ENCODE measurements at regions not wholly inside any gene's neighbourhood (a gene's known extent, or its start where the extent isn't known, plus 50 kb on each side); places are given as distances from the start of the nearest gene placed in this dataset. TPM values are rescaled to one million over a fixed set of nuclear protein-coding genes. Genes with fewer than 3 reads are reported as not detected.
A peak's percentile ranks its signal among the peaks of the same experiment; 100 is the strongest.
"Not testable (repeated sequence)": the region's sequence is repeated elsewhere in the genome, so short reads cannot be mapped to it uniquely, and the experiment has no call there.

GRCh38 chr5:127213231-127213630, 77.4 kb upstream of the MEGF10 start:
- no peak for DNase-seq (ENCODE audit: low read depth)

- no peak for DNase-seq (ENCODE audit: low read depth)
These were observed 74.5 kb upstream of the MEGF10 start for GRCh38 chr5:127216143-127216542.

- peak; percentile 8 for DNase-seq (ENCODE audit: low read depth)
These were observed 73.5 kb upstream of the MEGF10 start for GRCh38 chr5:127216898-127217675.

- DNase-seq (ENCODE audit: low read depth): not testable (repeated sequence)
These were observed 68.7 kb upstream of the MEGF10 start for GRCh38 chr5:127221936-127222335.

- not testable (repeated sequence) for DNase-seq (ENCODE audit: low read depth)
These were observed 67.9 kb upstream of the MEGF10 start for GRCh38 chr5:127222571-127223156.

GRCh38 chr5:127223256-127223974, 67.2 kb upstream of the MEGF10 start:
- no peak for DNase-seq (ENCODE audit: low read depth)

GRCh38 chr5:127227881-127228280, 62.7 kb upstream of the MEGF10 start:
- DNase-seq (ENCODE audit: low read depth): no peak

GRCh38 chr5:127228540-127229184, 61.9 kb upstream of the MEGF10 start:
- DNase-seq (ENCODE audit: low read depth): no peak

GRCh38 chr5:127229185-127229889, 61.3 kb upstream of the MEGF10 start:
- no peak for DNase-seq (ENCODE audit: low read depth)

- no peak for DNase-seq (ENCODE audit: low read depth)
These were observed 59.5 kb upstream of the MEGF10 start for GRCh38 chr5:127231118-127231517.

GRCh38 chr5:127233590-127233989, 57.0 kb upstream of the MEGF10 start:
- DNase-seq (ENCODE audit: low read depth): no peak

- no peak for DNase-seq (ENCODE audit: low read depth)
These were observed 55.5 kb upstream of the MEGF10 start for GRCh38 chr5:127235136-127235535.

- no peak for DNase-seq (ENCODE audit: low read depth)
These were observed 54.3 kb upstream of the MEGF10 start for GRCh38 chr5:127236254-127236653.

Small RNA genes in the stretch of these regions (small RNA-seq; reads per million reads assigned to genes)
- not detected for gene AC011416.2
- not detected for gene MRPS5P3
